ENCODE measurements at regions not wholly inside any gene's neighbourhood (a gene's known extent, or its start where the extent isn't known, plus 50 kb on each side); places are given as distances from the start of the nearest gene placed in this dataset.

DNA sequence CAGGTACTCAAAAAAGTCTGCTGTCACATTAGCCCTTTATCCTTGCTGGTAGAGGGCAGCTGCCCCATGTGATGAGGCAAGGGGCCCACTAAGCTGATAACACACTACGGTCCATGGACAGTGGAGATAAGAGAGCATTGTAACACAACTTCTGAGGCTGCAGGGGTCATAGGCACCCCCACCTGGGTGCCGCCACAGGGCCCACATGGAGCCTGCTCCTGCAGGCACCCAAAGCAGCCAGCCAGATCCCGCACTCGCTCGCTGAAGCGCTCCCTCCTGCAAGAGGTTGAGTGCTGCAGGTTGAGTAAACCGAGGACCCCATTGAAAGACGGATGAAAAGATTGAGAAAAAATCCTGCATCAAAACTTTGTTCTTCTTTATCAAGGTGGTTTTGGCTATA is 566.3 kb upstream of the NOVA1 start:
- TF ChIP-seq CTCF (IDR thresholded peaks at IDR 0.05; ENCODE audit: low read depth, low read length, poor library complexity, severe bottlenecking): no peak
- TF ChIP-seq EZH2phosphoT487 (IDR thresholded peaks at IDR 0.05; ENCODE audit: borderline replicate concordance, low read length): no peak

All from DOHH2 (cell line).